K562 (cell line): ENCODE measurements at regions not wholly inside any gene's neighbourhood (a gene's known extent, or its start where the extent isn't known, plus 50 kb on each side); places are given as distances from the start of the nearest gene placed in this dataset.

Experiments
- ATAC-seq: fragments of 200-7000 bp; cut with Tn5 transposase; 3 replicates; pipeline ENCODE4 v1.9.1; 2020; ENCODE audit warnings: moderate library complexity
- BruUV-seq: library from RNA; stranded (reverse); fragments of 400-500 nt; replicated peaks from 2 replicates; lab custom pipeline; 2021; lab: Mats Ljungman, UMichigan
- CTCF ChIA-PET: fragments of 300-600 bp; formaldehyde crosslinking; extraction: SDS; loops from one replicate; lab custom pipeline; 2021; ENCODE audit warnings: low intra/inter-chr PET ratio; lab: Yijun Ruan, JAX
- POLR2A ChIA-PET: fragments of 300-600, 350-650 bp; sonication (Branson Sonifier 250); formaldehyde crosslinking; extraction: SDS; loops from one replicate; lab custom pipeline; 2021; ENCODE audit warnings: antibody characterized with exemption, inconsistent platforms; lab: Yijun Ruan, JAX
- DNase-seq, 4 experiments: peaks; one replicate each; pipeline versions ENCODE4 v3.0.0 to v3.0.0-alpha.2; 2011 to 2018; ENCODE audit warnings: low spot score in 3 of 4, mixed read lengths in 3 of 4; ENCODE audit errors: extremely low read depth in 1 of 4
- FAIRE-seq: peaks from 2 replicates; lab custom pipeline; 2011; peaks lifted over from hg19 to GRCh38; lab: Jason Lieb, UNC
- H2AFZ ChIP-seq: 2 replicates; pipeline ENCODE4 v1.6.0; 2011; ENCODE audit warnings: low read depth, low read length, control low read depth, inconsistent platforms
- H3K27ac ChIP-seq: fragments of 200-600 bp; 3 replicates; pipeline ENCODE4 v1.8.0; 2011; ENCODE audit warnings: low read depth, mild to moderate bottlenecking, control low read depth, inconsistent platforms, low read length, moderate library complexity, mixed read lengths; ENCODE audit errors: extremely low read depth
- H3K27me3 ChIP-seq, 2 experiments: fragments of 300-600 bp in 1 of 2; 2 replicates in 1 of 2; 3 replicates in 1 of 2; pipeline versions ENCODE4 v1.6.0 to v1.8.0; 2011; ENCODE audit warnings: inconsistent platforms in 2 of 2, low read length in 2 of 2, mild to moderate bottlenecking in 1 of 2, mixed read lengths in 1 of 2, moderate library complexity in 1 of 2; ENCODE audit not compliant: control insufficient read depth in 2 of 2, insufficient read depth in 2 of 2
- H3K36me3 ChIP-seq: fragments of 300-600 bp; 3 replicates; pipeline ENCODE4 v1.8.0; 2011; ENCODE audit warnings: mild to moderate bottlenecking, low read length, inconsistent platforms; ENCODE audit not compliant: control insufficient read depth, insufficient read depth
- H3K4me1 ChIP-seq, 2 experiments: fragments of 200-600 bp in 1 of 2; replicated peaks in 1 of 2; 2 replicates in 1 of 2; 3 replicates in 1 of 2; pipeline versions ENCODE4 v1.5.1 to v1.8.0; 2011; ENCODE audit warnings: inconsistent platforms in 2 of 2, low read length in 2 of 2, mild to moderate bottlenecking in 1 of 2, mixed read lengths in 1 of 2, moderate library complexity in 1 of 2; ENCODE audit not compliant: control insufficient read depth in 2 of 2, insufficient read depth in 2 of 2
- H3K4me2 ChIP-seq: 2 replicates; pipeline ENCODE4 v1.6.1; 2011; ENCODE audit warnings: low read length, control low read depth, inconsistent platforms, mixed read lengths; ENCODE audit not compliant: insufficient read depth
- H3K4me3 ChIP-seq: fragments of 200-600 bp; sonication (generic), shearing (Covaris generic); 2 replicates; pipeline ENCODE4 v1.5.1; 2016; ENCODE audit warnings: control low read depth, inconsistent platforms
- H3K79me2 ChIP-seq: fragments of 200-600 bp; 3 replicates; pipeline ENCODE4 v1.8.0; 2011; ENCODE audit warnings: low read length, inconsistent platforms; ENCODE audit not compliant: control insufficient read depth, insufficient read depth
- H3K9ac ChIP-seq, 2 experiments: 2 replicates each; pipeline versions ENCODE4 v1.6.0 to v1.6.1; 2011; ENCODE audit warnings: low read depth in 2 of 2, low read length in 2 of 2, control low read depth in 1 of 2, inconsistent platforms in 1 of 2, mild to moderate bottlenecking in 1 of 2, mixed read lengths in 1 of 2; ENCODE audit not compliant: insufficient read depth in 1 of 2
- H3K9me1 ChIP-seq: one replicate; pipeline ENCODE4 v1.6.0; 2011; ENCODE audit warnings: inconsistent platforms, mild to moderate bottlenecking, low read length, moderate library complexity; ENCODE audit not compliant: control insufficient read depth, insufficient read depth
- H3K9me3 ChIP-seq: replicated peaks from 2 replicates; pipeline ENCODE4 v1.5.1; 2011; ENCODE audit warnings: low read depth, low read length, inconsistent platforms; ENCODE audit not compliant: control insufficient read depth, insufficient read depth
- H4K20me1 ChIP-seq: replicated peaks from 2 replicates; pipeline ENCODE4 v1.6.1; 2011; ENCODE audit warnings: low read length, inconsistent platforms, mixed read lengths; ENCODE audit not compliant: control insufficient read depth, insufficient read depth
- BHLHE40 ChIP-seq: IDR thresholded peaks from 2 replicates; pipeline ENCODE4 v1.6.1; 2011; ENCODE audit warnings: low read length, improper control_type of control experiment
- DPF2 ChIP-seq: fragments of 450-650 bp; IDR thresholded peaks from 2 replicates; pipeline ENCODE4 v1.6.1; 2016
- MBD2 ChIP-seq: sonication (generic); IDR thresholded peaks from 2 replicates; pipeline ENCODE4 v1.6.1; 2016; ENCODE audit warnings: low read depth, borderline replicate concordance
- MTA2 ChIP-seq: fragments of 450-650 bp; IDR thresholded peaks from 2 replicates; pipeline ENCODE4 v1.6.1; 2016; ENCODE audit warnings: low read depth
- NBN ChIP-seq: fragments of 450-650 bp; IDR thresholded peaks from 2 replicates; pipeline ENCODE4 v1.6.1; 2016; ENCODE audit warnings: low read depth, mild to moderate bottlenecking
- POLR2G ChIP-seq: fragments of 200-400 bp; formaldehyde crosslinking; IDR thresholded peaks from 2 replicates; pipeline ENCODE4 v1.6.1; 2017; ENCODE audit warnings: low read depth, mild to moderate bottlenecking, antibody characterized with exemption, low read length, moderate library complexity
- PRDM10 ChIP-seq: fragments of 450-650 bp; IDR thresholded peaks from 2 replicates; pipeline ENCODE4 v1.6.1; 2018; ENCODE audit not compliant: partially characterized antibody
- SMAD3 ChIP-seq: fragments of 450-650 bp; formaldehyde crosslinking; conservative IDR thresholded peaks from 2 replicates; pipeline ENCODE4 v1.4.0; 2020; ENCODE audit warnings: mild to moderate bottlenecking
- XRCC3 ChIP-seq: fragments of 450-650 bp; IDR thresholded peaks from 2 replicates; pipeline ENCODE4 v1.6.1; 2017; ENCODE audit warnings: mild to moderate bottlenecking, moderate library complexity
- WGBS: fragments of 100-300 bp; shearing (Covaris generic); methylation state at CpG from one replicate; pipeline ENCODE4 v1.1.6; 2016; ENCODE audit warnings: low coverage, mixed read lengths; ENCODE audit not compliant: insufficient coverage; ENCODE audit errors: missing lambda C conversion rate; 5-methylcytosine and 5-hydroxymethylcytosine counted together
- in situ Hi-C: fragments of 300-500 bp; cut with MboI; formaldehyde crosslinking; loops from 4 replicates; pipeline ENCODE4 v1.15.0; 2018; ENCODE audit warnings: inconsistent platforms, mixed read lengths
- intact Hi-C: fragments of 100-400 bp; cut with micrococcal nuclease; formaldehyde crosslinking; loops from 2 replicates; pipeline ENCODE4 v1.14.2; 2022
- TF ChIP-seq, protein P1 (sequence below): sonication (generic); formaldehyde crosslinking; IDR thresholded peaks from 2 replicates; pipeline ENCODE4 v1.8.1; 2023; ENCODE audit warnings: mild to moderate bottlenecking, missing genetic modification reagents

- TF ChIP-seq MBD2 (no peak), BHLHE40 (no peak)
Measured at GRCh38 chr4:8781641-8782040, 90.0 kb downstream of the HMX1 start (continued).

- no peaks in the 10 kb centered on the region for H3K9me1 ChIP-seq
- H3K9ac ChIP-seq: no peak overlapping the region
- no peak overlapping the region for H2AFZ ChIP-seq
- FAIRE-seq: no peak
- H3K36me3 ChIP-seq: no peaks in the 10 kb centered on the region
- 1% methylated on average over 19 of the region's 19 CpGs for WGBS
- peaks cover 4% of the 10 kb centered on the region; the same call in 1 of the 2 replicates for H4K20me1 ChIP-seq
- BruUV-seq: no TSS peak
- H3K27ac ChIP-seq: no peak overlapping the region
- no peaks in the 10 kb centered on the region for H3K79me2 ChIP-seq
- no peak overlapping the region for H3K4me3 ChIP-seq
- TF ChIP-seq NBN (no peak), DPF2 (no peak), POLR2G (no peak), XRCC3 (no peak), MTA2 (no peak), PRDM10 (peak; percentile 60), SMAD3 (no peak)
- TF ChIP-seq, protein P1, sequence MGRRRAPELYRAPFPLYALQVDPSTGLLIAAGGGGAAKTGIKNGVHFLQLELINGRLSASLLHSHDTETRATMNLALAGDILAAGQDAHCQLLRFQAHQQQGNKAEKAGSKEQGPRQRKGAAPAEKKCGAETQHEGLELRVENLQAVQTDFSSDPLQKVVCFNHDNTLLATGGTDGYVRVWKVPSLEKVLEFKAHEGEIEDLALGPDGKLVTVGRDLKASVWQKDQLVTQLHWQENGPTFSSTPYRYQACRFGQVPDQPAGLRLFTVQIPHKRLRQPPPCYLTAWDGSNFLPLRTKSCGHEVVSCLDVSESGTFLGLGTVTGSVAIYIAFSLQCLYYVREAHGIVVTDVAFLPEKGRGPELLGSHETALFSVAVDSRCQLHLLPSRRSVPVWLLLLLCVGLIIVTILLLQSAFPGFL (CRISPR knock-in tag): no peak
- TF ChIP-seq, all 486 proteins: peak for 1
- DNase-seq (no peak), ATAC-seq (no peak)
- Histone ChIP-seq H3K9me3 (no peaks in the 10 kb centered on the region), H3K4me2 (no peak overlapping the region), H3K27me3 (peaks cover 2 to 21% of the 10 kb centered on the region in 2 experiments; a peak in 4 of 5 replicates), H3K4me1 (no peaks in the 10 kb centered on the region; a peak in 1 of 5 replicates)
- CTCF ChIA-PET: no interaction called here
- POLR2A ChIA-PET: interaction anchor here (1.3 kb wide), 1 partner anchor 76 kb away, joined by 3 read pairs; no protein-coding TSS in a partner anchor
- intact Hi-C loops (no loop called here), in situ Hi-C loops (no loop called here)
Measured at GRCh38 chr4:8780596-8781368, 90.9 kb downstream of the HMX1 start.
